MM.1S (cell line): ENCODE measurements at regions not wholly inside any gene's neighbourhood (a gene's known extent, or its start where the extent isn't known, plus 50 kb on each side); places are given as distances from the start of the nearest gene placed in this dataset.

ENCODE experiments used
- DNase-seq: peaks from one replicate; pipeline ENCODE4 v3.0.0-alpha.2; 2015
- H2AFZ ChIP-seq: fragments of 300-600 bp; sonication (generic); 2 replicates; pipeline ENCODE4 v1.6.0; 2016; ENCODE audit warnings: antibody characterized with exemption, low read length
- H3F3A ChIP-seq: fragments of 300-600 bp; sonication (generic); 2 replicates; pipeline ENCODE4 v1.6.1; 2016; ENCODE audit warnings: mild to moderate bottlenecking, antibody characterized with exemption, low read length, moderate library complexity, mixed read lengths; ENCODE audit not compliant: insufficient read depth
- H3K27ac ChIP-seq: fragments of 300-600 bp; sonication (generic); 2 replicates; pipeline ENCODE4 v1.5.1; 2016; ENCODE audit warnings: mild to moderate bottlenecking, low read length
- H3K27me3 ChIP-seq: fragments of 300-600 bp; sonication (generic); replicated peaks from 2 replicates; pipeline ENCODE4 v1.6.0; 2016; ENCODE audit warnings: low read length; ENCODE audit not compliant: insufficient read depth
- H3K36me3 ChIP-seq: fragments of 300-600 bp; sonication (generic); replicated peaks from 2 replicates; pipeline ENCODE4 v1.6.1; 2016; ENCODE audit warnings: mild to moderate bottlenecking, low read length, mixed read lengths; ENCODE audit not compliant: insufficient read depth
- H3K4me1 ChIP-seq: fragments of 300-600 bp; sonication (generic); 2 replicates; pipeline ENCODE4 v1.6.1; 2016; ENCODE audit warnings: low read length, mixed read lengths
- H3K4me2 ChIP-seq: fragments of 300-600 bp; sonication (generic); 2 replicates; pipeline ENCODE4 v1.6.0; 2016; ENCODE audit warnings: low read depth, low read length
- H3K4me3 ChIP-seq: fragments of 300-600 bp; sonication (generic); 2 replicates; pipeline ENCODE4 v1.5.1; 2016; ENCODE audit warnings: low read length, mixed read lengths
- H3K79me2 ChIP-seq: fragments of 300-600 bp; sonication (generic); 2 replicates; pipeline ENCODE4 v1.6.1; 2016; ENCODE audit warnings: mixed run types, low read length, mixed read lengths
- H3K9ac ChIP-seq: fragments of 300-600 bp; sonication (generic); 2 replicates; pipeline ENCODE4 v1.6.1; 2016; ENCODE audit warnings: low read length, mixed read lengths
- H3K9me2 ChIP-seq: fragments of 300-600 bp; sonication (generic); replicated peaks from 2 replicates; pipeline ENCODE4 v1.6.1; 2016; ENCODE audit warnings: mild to moderate bottlenecking, low read length, mixed read lengths; ENCODE audit not compliant: insufficient read depth
- H3K9me3 ChIP-seq: fragments of 300-600 bp; sonication (generic); replicated peaks from 2 replicates; pipeline ENCODE4 v1.6.1; 2016; ENCODE audit warnings: mild to moderate bottlenecking, low read length, mixed read lengths; ENCODE audit not compliant: insufficient read depth
- H4K20me1 ChIP-seq: fragments of 300-600 bp; sonication (generic); 2 replicates; pipeline ENCODE4 v1.6.1; 2016; ENCODE audit warnings: mild to moderate bottlenecking, low read length, moderate library complexity, mixed read lengths; ENCODE audit not compliant: insufficient read depth
- EZH2 ChIP-seq: fragments of 300-600 bp; sonication (generic); optimal IDR thresholded peaks from 2 replicates; pipeline ENCODE3; 2017; ENCODE audit warnings: low read depth, mild to moderate bottlenecking, antibody characterized with exemption, low read length, mixed read lengths
- EZH2phosphoT487 ChIP-seq: fragments of 300-600 bp; sonication (generic); IDR thresholded peaks from 2 replicates; pipeline ENCODE4 v1.6.1; 2018; ENCODE audit warnings: antibody characterized with exemption, low read length
- TF ChIP-seq, protein P1 (sequence below): fragments of 300-600 bp; sonication (generic); IDR thresholded peaks from 2 replicates; pipeline ENCODE4 v1.5.1; 2016; ENCODE audit warnings: antibody characterized with exemption, low read length, mixed read lengths

DNA sequence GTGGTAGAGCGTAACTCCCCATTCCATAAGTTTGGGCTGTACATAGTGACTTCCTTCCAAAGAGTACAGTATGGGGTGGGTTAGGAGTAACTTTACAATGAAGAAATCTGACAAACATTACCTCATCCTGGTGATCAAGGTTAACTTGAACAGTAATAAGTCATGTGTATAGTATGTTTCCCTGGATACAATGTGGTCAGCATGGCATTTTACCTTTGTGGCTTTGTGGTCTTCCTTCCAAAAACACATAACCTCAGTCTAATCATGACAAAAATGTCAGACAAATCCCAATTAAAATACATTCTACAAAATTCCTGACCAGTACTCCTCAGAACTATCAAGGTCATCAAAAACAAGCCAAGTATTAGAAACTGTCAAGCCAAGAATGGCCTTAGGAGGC, 225.1 kb downstream of the UBE3D start:
- Histone ChIP-seq H2AFZ (no peak overlapping the region), H3K9me3 (no peaks in the 10 kb centered on the region), H4K20me1 (no peaks in the 10 kb centered on the region), H3K36me3 (no peaks in the 10 kb centered on the region), H3K9me2 (no peaks in the 10 kb centered on the region), H3K4me2 (no peak overlapping the region), H3K27me3 (no peaks in the 10 kb centered on the region), H3K9ac (no peak overlapping the region), H3F3A (no peaks in the 10 kb centered on the region), H3K4me3 (no peak overlapping the region), H3K4me1 (no peaks in the 10 kb centered on the region), H3K79me2 (no peaks in the 10 kb centered on the region), H3K27ac (no peak overlapping the region)
- no peak for DNase-seq
- no peak for TF ChIP-seq EZH2phosphoT487
- no peak for TF ChIP-seq EZH2
- TF ChIP-seq, protein P1, sequence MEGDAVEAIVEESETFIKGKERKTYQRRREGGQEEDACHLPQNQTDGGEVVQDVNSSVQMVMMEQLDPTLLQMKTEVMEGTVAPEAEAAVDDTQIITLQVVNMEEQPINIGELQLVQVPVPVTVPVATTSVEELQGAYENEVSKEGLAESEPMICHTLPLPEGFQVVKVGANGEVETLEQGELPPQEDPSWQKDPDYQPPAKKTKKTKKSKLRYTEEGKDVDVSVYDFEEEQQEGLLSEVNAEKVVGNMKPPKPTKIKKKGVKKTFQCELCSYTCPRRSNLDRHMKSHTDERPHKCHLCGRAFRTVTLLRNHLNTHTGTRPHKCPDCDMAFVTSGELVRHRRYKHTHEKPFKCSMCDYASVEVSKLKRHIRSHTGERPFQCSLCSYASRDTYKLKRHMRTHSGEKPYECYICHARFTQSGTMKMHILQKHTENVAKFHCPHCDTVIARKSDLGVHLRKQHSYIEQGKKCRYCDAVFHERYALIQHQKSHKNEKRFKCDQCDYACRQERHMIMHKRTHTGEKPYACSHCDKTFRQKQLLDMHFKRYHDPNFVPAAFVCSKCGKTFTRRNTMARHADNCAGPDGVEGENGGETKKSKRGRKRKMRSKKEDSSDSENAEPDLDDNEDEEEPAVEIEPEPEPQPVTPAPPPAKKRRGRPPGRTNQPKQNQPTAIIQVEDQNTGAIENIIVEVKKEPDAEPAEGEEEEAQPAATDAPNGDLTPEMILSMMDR, result no peak

DNA sequence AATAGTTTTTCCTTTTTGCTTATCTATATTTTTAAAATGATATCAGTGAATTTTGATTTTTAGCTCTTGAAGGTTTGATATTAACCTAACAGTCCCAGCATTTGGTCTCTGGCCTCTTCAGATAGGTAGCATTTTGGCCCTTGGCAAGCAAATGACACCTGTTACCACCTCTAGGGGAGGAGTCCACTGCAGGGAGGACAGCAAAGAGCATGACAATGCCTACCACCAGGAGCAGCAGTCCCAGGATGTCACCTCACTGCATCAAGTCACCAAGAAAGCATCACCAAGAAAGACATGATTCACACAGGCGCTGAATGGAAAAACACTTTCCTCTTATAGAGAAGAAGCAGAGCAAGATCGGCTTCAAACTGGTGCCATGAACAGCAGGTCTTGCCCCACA, 224.3 kb downstream of the UBE3D start:
- no peaks in the 10 kb centered on the region for H3K36me3 ChIP-seq
- no peaks in the 10 kb centered on the region for H3K4me1 ChIP-seq
- DNase-seq, result no peak
- no peaks in the 10 kb centered on the region for H3F3A ChIP-seq
- no peaks in the 10 kb centered on the region for H3K9me3 ChIP-seq
- H3K9ac ChIP-seq, result no peak overlapping the region
- H3K27me3 ChIP-seq, result no peaks in the 10 kb centered on the region
- no peak overlapping the region for H2AFZ ChIP-seq
- H3K9me2 ChIP-seq, result no peaks in the 10 kb centered on the region
- H3K4me2 ChIP-seq, result no peak overlapping the region
- H3K4me3 ChIP-seq, result no peak overlapping the region
- H3K27ac ChIP-seq, result no peak overlapping the region
- H3K79me2 ChIP-seq, result no peaks in the 10 kb centered on the region
- TF ChIP-seq, protein P1, result no peak
- TF ChIP-seq EZH2phosphoT487, result no peak
- TF ChIP-seq EZH2, result no peak
- H4K20me1 ChIP-seq, result no peaks in the 10 kb centered on the region
